Body of pancreas (tissue), 4 donors: ENCODE measurements at regions not wholly inside any gene's neighbourhood (a gene's known extent, or its start where the extent isn't known, plus 50 kb on each side); places are given as distances from the start of the nearest gene placed in this dataset.

Experiments
- ATAC-seq: fragments of 150-250 bp; one replicate; pipeline ENCODE4 v1.9.1; 2016
- DNase-seq, 4 donors: peaks; one replicate each; pipeline ENCODE4 v3.0.0-alpha.2; 2019
- H3K27ac ChIP-seq, 4 donors: fragments of 200-600 bp; sonication (generic); 1 replicate in 3 of 4; 2 replicates in 1 of 4; pipeline versions ENCODE4 v1.5.1 to v1.6.1; 2016 to 2019; ENCODE audit warnings: mild to moderate bottlenecking in 1 of 4, mixed read lengths in 1 of 4, moderate library complexity in 1 of 4
- H3K27me3 ChIP-seq, 2 donors: fragments of 200-600 bp; sonication (generic); one replicate each; pipeline ENCODE4 v1.6.0; 2016; ENCODE audit warnings: mild to moderate bottlenecking in 1 of 2
- H3K36me3 ChIP-seq, 2 donors: fragments of 200-600 bp; sonication (generic); replicated peaks in 1 of 2; 2 replicates each; pipeline ENCODE4 v1.5.1; 2016; ENCODE audit warnings: low read depth in 2 of 2; ENCODE audit not compliant: insufficient read depth in 1 of 2
- H3K4me1 ChIP-seq: fragments of 200-600 bp; sonication (generic); one replicate; pipeline ENCODE4 v1.6.0; 2016
- H3K4me3 ChIP-seq, 2 donors: fragments of 200-600 bp; sonication (generic); 1 replicate in 1 of 2; 2 replicates in 1 of 2; pipeline ENCODE4 v1.5.1; 2016 to 2019
- H3K9me3 ChIP-seq, 3 donors: fragments of 200-600 bp; sonication (generic); 1 replicate in 2 of 3; 2 replicates in 1 of 3; pipeline ENCODE4 v1.5.1; 2016
- POLR2A ChIP-seq, 3 donors: fragments of 450-650 bp; IDR thresholded peaks; one replicate each; pipeline ENCODE4 v1.6.1; 2016; ENCODE audit warnings: antibody characterized with exemption in 3 of 3, mild to moderate bottlenecking in 2 of 3
- WGBS, 2 donors: methylation state at CpG; one replicate each; pipeline ENCODE4 v1.1.5; 2017; 5-methylcytosine and 5-hydroxymethylcytosine counted together
- intact Hi-C: fragments of 100-400 bp; cut with DNase I; formaldehyde crosslinking; loops from one replicate; pipeline ENCODE4 v1.15.1; 2023
- TF ChIP-seq, protein P1 (sequence below), 7 experiments: fragments of 450-650 bp in 4 of 7; fragments of 200-600 bp in 3 of 7; sonication (generic) in 3 of 7; IDR thresholded peaks; one replicate each; pipeline ENCODE4 v1.5.1; 2016 to 2019; ENCODE audit warnings: antibody characterized with exemption in 7 of 7

DNA sequence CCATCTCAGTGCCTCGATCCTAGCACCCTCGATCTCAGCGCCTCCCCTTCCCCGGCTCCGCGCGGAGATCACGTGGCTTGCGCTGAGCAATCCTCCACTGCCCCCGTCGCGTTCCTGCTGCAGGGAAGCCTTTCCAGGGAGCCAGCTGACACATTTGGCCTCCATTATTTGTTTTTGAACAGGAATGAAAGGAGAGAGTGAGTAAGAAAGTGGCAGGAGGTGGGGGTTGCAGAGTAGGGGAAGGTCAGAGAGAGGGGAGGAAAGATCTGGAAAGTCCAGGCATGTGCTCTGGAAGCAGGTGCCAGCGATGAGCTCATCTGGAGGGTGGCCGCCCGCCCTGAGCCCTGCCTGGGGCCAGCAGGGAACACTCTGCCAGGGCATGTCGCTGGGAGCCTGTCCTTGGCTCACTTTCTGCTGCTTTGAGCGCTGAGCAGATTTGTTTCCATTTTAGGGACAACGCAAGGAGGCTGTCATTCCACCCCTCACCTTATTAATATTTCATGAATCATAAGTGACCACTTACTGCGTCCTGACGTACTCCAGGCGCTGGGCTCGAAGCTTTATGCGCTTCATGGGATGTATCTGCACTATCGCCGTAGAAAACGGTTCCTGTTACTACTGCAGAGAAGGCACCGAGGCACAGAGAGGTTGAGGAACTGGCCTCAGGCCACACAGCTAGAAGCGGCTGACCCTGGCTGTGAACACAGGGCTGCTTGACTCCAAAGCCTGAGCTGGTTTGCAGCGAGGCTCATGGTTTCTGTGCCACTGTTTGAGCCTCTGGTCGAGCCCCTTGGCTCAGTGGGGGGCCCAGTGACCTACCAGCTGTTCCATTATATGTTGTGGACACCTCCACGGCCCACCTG, 283.1 kb downstream of the SEC14L1 start:
- H3K9me3 ChIP-seq = no peaks in the 10 kb centered on the region
- DNase-seq (peak; percentile 68 to 80 (median 78)), ATAC-seq (peak; percentile 84)
- intact Hi-C loops = no loop called here
- TF ChIP-seq, protein P1, sequence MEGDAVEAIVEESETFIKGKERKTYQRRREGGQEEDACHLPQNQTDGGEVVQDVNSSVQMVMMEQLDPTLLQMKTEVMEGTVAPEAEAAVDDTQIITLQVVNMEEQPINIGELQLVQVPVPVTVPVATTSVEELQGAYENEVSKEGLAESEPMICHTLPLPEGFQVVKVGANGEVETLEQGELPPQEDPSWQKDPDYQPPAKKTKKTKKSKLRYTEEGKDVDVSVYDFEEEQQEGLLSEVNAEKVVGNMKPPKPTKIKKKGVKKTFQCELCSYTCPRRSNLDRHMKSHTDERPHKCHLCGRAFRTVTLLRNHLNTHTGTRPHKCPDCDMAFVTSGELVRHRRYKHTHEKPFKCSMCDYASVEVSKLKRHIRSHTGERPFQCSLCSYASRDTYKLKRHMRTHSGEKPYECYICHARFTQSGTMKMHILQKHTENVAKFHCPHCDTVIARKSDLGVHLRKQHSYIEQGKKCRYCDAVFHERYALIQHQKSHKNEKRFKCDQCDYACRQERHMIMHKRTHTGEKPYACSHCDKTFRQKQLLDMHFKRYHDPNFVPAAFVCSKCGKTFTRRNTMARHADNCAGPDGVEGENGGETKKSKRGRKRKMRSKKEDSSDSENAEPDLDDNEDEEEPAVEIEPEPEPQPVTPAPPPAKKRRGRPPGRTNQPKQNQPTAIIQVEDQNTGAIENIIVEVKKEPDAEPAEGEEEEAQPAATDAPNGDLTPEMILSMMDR (IDR thresholded peaks at IDR 0.05) = no peak
- no peak for TF ChIP-seq POLR2A (IDR thresholded peaks at IDR 0.05)
- H3K4me1 ChIP-seq = peaks cover 88% of the 10 kb centered on the region
- no peak overlapping the region for H3K4me3 ChIP-seq
- H3K27me3 ChIP-seq = no peaks in the 10 kb centered on the region
- no peaks in the 10 kb centered on the region for H3K36me3 ChIP-seq
- H3K27ac ChIP-seq = peak overlapping the region; percentile 46 to 85 (median 64)
- 63 to 82% methylated on average over 28 to 31 of the region's 31 CpGs for WGBS, 2 donors

DNA sequence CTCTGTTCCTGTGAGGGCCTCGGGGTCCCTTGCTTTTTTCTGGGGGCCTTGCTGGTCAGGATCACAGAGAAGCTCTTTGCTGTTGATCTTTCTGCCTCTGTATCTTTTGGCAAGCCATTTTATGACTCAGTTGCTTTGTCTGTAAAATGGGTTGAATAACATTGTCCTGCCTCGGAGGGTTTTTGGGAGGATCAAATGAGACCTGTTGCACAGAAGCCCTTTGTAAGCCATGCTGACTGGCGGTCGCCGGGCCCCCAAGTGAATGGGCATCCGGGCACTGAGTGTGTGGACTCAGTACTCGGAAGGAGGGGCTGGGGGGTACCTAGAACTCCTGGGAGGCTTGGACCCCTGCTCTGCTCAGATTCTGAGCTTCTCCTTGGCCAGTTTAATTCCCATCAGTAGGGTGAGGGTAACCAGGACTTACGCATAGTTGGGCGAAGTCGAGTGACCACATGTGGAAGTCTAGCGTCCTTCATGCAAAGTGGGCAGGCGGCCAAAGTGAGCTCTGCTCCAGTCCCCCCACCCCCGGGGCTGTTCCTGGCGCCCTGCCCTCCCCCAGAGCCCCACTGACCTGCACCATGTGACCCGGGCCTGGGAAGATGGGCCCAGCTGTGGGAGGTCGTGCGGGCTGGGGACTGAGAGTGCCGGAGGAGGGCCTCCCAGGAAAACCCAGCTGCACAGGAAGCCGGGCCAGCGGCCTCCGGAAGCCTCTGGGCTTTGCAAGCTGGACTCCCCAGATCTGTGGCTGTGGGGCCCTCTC, 284.0 kb downstream of the SEC14L1 start:
- H3K4me1 ChIP-seq = peaks cover 98% of the 10 kb centered on the region
- H3K27ac ChIP-seq = peak overlapping the region; percentile 46 to 85 (median 64)
- TF ChIP-seq, protein P1 (IDR thresholded peaks at IDR 0.05) = no peak
- no peak for TF ChIP-seq POLR2A (IDR thresholded peaks at IDR 0.05)
- H3K27me3 ChIP-seq = no peaks in the 10 kb centered on the region
- no peaks in the 10 kb centered on the region for H3K9me3 ChIP-seq
- intact Hi-C loops = no loop called here
- H3K36me3 ChIP-seq = no peaks in the 10 kb centered on the region
- 55 to 59% methylated on average over 12 to 21 of the region's 21 CpGs for WGBS, 2 donors
- peak; percentile 16 for ATAC-seq
- H3K4me3 ChIP-seq = no peak overlapping the region
- DNase-seq = peak; percentile 72 to 87 (median 81)

DNA sequence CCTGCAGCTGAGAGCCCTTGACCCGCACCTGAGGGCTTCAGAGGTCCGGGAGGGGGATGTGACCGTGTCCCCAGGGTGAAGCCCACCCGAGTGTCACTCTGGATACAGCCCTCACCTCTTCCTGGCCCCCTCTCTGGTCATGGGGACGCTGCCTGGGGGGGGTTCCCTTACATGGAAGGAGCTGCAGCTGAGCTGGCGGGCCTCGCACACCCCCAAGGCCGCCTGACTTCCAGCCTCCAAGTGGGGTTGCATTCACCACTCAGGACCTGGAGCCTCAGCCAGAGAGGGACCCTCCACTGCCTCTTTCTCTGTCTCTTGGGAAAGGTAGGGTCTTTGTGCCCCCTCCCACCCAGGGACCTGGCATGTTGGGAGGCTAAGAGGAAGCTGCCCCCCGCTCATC, 284.6 kb downstream of the SEC14L1 start:
- H3K4me1 ChIP-seq = peaks cover 99% of the 10 kb centered on the region
- intact Hi-C loops = no loop called here
- no peaks in the 10 kb centered on the region for H3K36me3 ChIP-seq
- no peaks in the 10 kb centered on the region for H3K9me3 ChIP-seq
- H3K4me3 ChIP-seq = no peak overlapping the region
- peak overlapping the region; percentile 46 to 85 (median 64) for H3K27ac ChIP-seq
- WGBS, 2 donors = 60 to 79% methylated on average over 5 to 9 of the region's 9 CpGs
- H3K27me3 ChIP-seq = no peaks in the 10 kb centered on the region
- ATAC-seq (no peak), DNase-seq (no peak)
- no peak for TF ChIP-seq POLR2A (IDR thresholded peaks at IDR 0.05)
- TF ChIP-seq, protein P1 (IDR thresholded peaks at IDR 0.05) = no peak

DNA sequence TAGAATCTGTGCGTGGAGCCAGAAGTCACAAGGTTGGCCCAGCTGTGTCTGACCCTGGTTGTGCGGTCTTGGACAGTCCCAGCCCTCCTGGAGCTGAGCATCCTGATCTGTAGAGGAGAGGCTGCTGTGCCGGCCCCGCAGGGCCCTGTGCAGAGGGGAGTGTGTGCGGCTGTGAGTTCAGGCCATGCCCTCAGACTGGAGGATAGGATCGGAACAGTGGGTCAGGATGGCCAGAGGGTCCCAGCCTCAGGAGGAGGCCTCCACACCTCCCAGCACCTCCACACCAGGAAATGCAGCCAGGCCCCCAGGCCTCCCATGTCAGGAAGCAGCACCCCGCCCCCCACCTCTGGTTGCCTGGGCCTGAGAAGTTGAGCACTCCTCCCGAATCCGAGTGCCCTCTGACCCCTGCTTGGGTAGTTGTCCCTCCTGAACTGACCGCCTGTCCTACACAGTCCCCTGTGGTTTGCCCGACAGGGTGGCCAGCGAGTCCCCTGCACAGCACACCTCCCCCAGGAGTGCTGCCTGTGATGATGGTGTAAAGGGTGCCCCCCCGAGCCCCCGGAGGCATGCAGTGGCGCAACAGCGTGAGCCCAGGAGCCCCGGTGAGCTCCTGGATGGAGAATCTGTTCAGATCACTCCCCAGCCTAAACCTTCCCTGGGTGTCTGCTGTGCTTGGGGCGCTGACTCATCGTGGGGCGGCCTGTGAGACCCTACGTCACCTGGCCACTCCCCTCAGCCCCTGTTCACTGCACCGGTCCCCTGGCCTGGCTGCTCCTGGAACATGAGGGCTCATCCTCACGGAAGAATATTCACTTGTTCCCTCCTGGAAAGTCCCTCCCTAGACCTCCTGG, 285.2 kb downstream of the SEC14L1 start:
- ATAC-seq (no peak), DNase-seq (no peak)
- H3K4me3 ChIP-seq = no peak overlapping the region
- intact Hi-C loops = no loop called here
- whole genome bisulfite sequencing, 2 donors = 75 to 88% methylated on average over 4 to 18 of the region's 23 CpGs
- H3K9me3 ChIP-seq = no peaks in the 10 kb centered on the region
- H3K36me3 ChIP-seq = no peaks in the 10 kb centered on the region
- no peaks in the 10 kb centered on the region for H3K27me3 ChIP-seq
- peaks cover 99% of the 10 kb centered on the region for H3K4me1 ChIP-seq
- TF ChIP-seq, protein P1 (IDR thresholded peaks at IDR 0.05) = no peak
- no peak for TF ChIP-seq POLR2A (IDR thresholded peaks at IDR 0.05)
- peak overlapping the region in 3 of 4 donors; percentile 53 to 85 (median 75) for H3K27ac ChIP-seq
